Mucosa of descending colon (tissue), 3 donors: ENCODE measurements at regions not wholly inside any gene's neighbourhood (a gene's known extent, or its start where the extent isn't known, plus 50 kb on each side); places are given as distances from the start of the nearest gene placed in this dataset.
A peak's percentile ranks its signal among the peaks of the same experiment; 100 is the strongest.

Experiments used
- ATAC-seq: fragments of 200-7000 bp; cut with Tn5 transposase; one replicate; pipeline ENCODE4 v1.9.1; 2020; ENCODE audit warnings: mild to moderate bottlenecking, moderate library complexity
- DNase-seq, 3 donors: peaks; one replicate each; pipeline ENCODE4 v3.0.0-alpha.2; 2020
- H3K36me3 ChIP-seq: fragments of 200-600 bp; one replicate; pipeline ENCODE4 v1.8.0; 2021; ENCODE audit warnings: low read depth, mild to moderate bottlenecking
- H3K4me1 ChIP-seq: fragments of 200-600 bp; one replicate; pipeline ENCODE4 v1.8.0; 2021; ENCODE audit warnings: low read depth, mild to moderate bottlenecking
- H3K4me3 ChIP-seq: fragments of 200-600 bp; one replicate; pipeline ENCODE4 v1.8.0; 2021; ENCODE audit warnings: mild to moderate bottlenecking
- H3K9me3 ChIP-seq: fragments of 200-600 bp; one replicate; pipeline ENCODE4 v1.8.0; 2021; ENCODE audit warnings: mild to moderate bottlenecking
- intact Hi-C, 2 donors: fragments of 100-400 bp; cut with DNase I in 1 of 2; cut with micrococcal nuclease in 1 of 2; formaldehyde crosslinking; loops; one replicate each; pipeline versions ENCODE4 v1.11.0 to v1.11.1; 2022; cut with DNase I, micrococcal nuclease
- TF ChIP-seq, protein P1 (sequence below): fragments of 200-600 bp; IDR thresholded peaks from one replicate; pipeline ENCODE4 v1.8.0; 2022; ENCODE audit warnings: antibody characterized with exemption, mild to moderate bottlenecking
- donor health status: DM: no; HTN: no; CAD: no; lungs with moderate emphysema.
- donor health status: DM: no; HTN: no; CAD: no.
- donor health status: DM: no; HTN: yes; CAD: no.

DNA sequence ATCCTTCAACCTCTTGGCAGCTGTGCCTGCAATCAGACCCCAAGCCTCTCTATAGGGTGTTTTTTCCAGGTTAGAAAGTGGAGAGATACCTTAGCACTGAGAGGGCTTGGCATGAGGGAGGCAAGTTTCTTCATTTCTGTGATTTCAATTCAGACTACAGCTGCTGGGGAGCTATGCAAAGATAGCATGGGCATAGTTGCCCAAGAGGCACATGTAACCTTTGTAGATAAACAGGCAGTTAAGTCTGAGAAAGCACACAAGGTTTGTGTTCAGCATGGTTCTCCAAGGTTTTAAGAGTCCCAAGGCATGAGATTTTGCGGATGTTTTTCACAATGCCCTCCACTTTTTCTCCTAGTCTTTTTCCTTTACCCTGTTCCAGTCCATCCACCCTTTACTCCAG is 385.0 kb upstream of the ETAA1 start:
- H3K36me3 ChIP-seq: no peaks in the 10 kb centered on the region
- no peak overlapping the region for H3K4me3 ChIP-seq
- no peak for DNase-seq
- ATAC-seq: no peak
- H3K9me3 ChIP-seq: no peaks in the 10 kb centered on the region
- TF ChIP-seq, protein P1, sequence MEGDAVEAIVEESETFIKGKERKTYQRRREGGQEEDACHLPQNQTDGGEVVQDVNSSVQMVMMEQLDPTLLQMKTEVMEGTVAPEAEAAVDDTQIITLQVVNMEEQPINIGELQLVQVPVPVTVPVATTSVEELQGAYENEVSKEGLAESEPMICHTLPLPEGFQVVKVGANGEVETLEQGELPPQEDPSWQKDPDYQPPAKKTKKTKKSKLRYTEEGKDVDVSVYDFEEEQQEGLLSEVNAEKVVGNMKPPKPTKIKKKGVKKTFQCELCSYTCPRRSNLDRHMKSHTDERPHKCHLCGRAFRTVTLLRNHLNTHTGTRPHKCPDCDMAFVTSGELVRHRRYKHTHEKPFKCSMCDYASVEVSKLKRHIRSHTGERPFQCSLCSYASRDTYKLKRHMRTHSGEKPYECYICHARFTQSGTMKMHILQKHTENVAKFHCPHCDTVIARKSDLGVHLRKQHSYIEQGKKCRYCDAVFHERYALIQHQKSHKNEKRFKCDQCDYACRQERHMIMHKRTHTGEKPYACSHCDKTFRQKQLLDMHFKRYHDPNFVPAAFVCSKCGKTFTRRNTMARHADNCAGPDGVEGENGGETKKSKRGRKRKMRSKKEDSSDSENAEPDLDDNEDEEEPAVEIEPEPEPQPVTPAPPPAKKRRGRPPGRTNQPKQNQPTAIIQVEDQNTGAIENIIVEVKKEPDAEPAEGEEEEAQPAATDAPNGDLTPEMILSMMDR: no peak
- intact Hi-C loops: no loop called here
- no peaks in the 10 kb centered on the region for H3K4me1 ChIP-seq

DNA sequence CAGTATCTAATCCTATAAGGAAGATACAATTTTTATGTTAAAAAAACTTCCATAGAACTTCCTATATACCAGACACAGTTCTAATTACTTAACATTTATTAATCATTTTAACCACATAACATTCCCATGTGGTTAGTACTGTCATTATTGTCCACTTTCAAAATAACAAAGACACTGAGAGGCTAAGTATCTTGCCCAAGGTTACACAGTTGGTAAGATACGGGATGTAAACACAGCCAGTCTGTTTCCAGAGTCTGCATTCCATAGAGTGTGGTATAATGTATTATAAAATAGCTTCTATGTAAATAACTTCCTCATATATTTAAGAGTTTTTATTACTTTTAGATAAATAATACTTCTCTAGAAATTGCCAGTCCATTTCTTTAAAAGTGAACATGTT is 383.3 kb upstream of the ETAA1 start:
- intact Hi-C loops: no loop called here
- Histone ChIP-seq H3K9me3 (no peaks in the 10 kb centered on the region), H3K4me3 (no peak overlapping the region), H3K36me3 (no peaks in the 10 kb centered on the region), H3K4me1 (no peaks in the 10 kb centered on the region)
- DNase-seq: no peak
- TF ChIP-seq, protein P1: no peak
- ATAC-seq: no peak

DNA sequence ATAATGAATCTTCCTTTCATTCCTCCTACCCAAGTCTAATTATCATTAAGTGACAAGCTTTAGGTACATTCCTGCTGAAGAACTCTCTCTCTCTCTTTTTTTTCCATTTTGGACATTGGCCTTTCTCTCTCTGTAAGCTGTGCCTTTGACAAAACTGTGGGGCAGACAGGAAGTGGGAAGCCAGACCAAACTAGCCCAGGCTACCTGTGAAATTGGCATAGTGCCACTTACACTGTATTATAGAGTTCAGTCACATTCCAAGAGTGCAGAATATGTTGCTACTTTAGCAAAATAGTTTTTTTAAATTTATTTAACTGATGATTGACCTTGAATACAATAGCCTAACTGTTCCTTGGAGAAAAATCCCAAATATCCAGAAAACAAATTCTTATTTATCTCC is 381.5 kb upstream of the ETAA1 start:
- Histone ChIP-seq H3K4me3 (no peak overlapping the region), H3K9me3 (no peaks in the 10 kb centered on the region), H3K4me1 (no peaks in the 10 kb centered on the region), H3K36me3 (no peaks in the 10 kb centered on the region)
- TF ChIP-seq, protein P1: no peak
- ATAC-seq: peak; percentile 47
- no peak for DNase-seq
- intact Hi-C loops: no loop called here

DNA sequence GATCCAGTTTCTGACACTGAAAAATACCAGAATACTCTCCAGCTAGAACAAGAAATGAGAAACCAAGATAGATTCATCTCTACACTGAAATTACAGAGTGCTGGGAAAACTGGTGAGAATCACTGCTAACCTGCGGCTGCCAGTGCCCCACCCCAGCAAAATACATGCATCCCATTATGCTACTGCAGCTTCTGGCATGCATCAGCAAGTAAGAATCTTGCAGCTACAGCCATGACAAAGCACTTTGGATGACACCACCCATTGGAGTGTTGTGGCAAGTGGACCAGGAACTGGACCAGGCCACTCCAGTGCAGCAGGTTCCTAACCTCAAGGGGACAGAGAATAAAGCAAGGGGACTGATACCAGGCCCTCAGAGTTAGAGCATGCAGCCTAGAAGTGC is 378.8 kb upstream of the ETAA1 start:
- DNase-seq: no peak
- no peaks in the 10 kb centered on the region for H3K36me3 ChIP-seq
- H3K4me1 ChIP-seq: no peaks in the 10 kb centered on the region
- no peaks in the 10 kb centered on the region for H3K9me3 ChIP-seq
- TF ChIP-seq, protein P1: no peak
- no peak overlapping the region for H3K4me3 ChIP-seq
- no peak for ATAC-seq
- intact Hi-C loops: no loop called here

DNA sequence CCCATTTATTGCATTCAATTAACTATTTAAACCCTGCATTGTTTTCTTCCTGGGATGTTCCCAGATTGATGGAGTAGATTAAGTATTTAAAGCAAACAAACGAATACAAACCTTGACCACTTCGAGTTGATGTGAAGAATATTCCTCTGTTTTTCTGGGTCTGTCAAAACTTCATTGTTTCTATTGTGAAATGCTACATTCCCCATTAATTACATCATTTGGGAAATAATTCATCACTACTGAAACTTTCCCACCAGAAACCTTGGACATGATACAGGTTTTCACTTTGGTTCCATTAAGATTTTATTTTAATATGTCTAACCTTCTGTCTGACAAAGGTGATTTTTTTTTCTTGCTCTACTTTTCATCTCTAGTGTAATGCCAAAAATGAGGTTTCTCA is 365.1 kb upstream of the ETAA1 start:
- TF ChIP-seq, protein P1: no peak
- ATAC-seq: no peak

DNA sequence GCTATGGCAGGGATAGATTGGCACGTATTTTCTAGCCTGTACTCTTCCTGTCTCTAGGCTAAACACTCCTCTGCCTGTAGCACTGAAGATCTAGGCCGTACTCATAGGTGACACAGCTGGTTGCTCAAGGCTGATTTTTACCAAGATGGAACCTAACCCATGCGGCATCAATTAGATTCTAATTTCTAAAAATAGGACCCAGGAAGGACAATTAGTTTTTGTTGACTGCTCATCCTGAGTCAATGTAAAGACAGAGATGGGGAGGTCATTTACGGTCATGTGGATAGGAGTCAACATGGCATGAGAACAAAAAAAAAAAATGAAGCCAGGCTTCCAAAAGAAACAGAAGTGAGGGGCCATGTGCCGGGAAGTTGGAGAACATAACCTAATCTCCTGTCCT is 360.7 kb upstream of the ETAA1 start:
- no peaks in the 10 kb centered on the region for H3K36me3 ChIP-seq
- no peak for DNase-seq
- TF ChIP-seq, protein P1: no peak
- no peaks in the 10 kb centered on the region for H3K9me3 ChIP-seq
- no peak for ATAC-seq
- intact Hi-C loops: no loop called here
- no peaks in the 10 kb centered on the region for H3K4me1 ChIP-seq
- H3K4me3 ChIP-seq: no peak overlapping the region

More for the DNA sequence above, 365.1 kb upstream of the ETAA1 start:
- Histone ChIP-seq H3K9me3 (no peaks in the 10 kb centered on the region), H3K4me1 (no peaks in the 10 kb centered on the region), H3K4me3 (no peak overlapping the region), H3K36me3 (no peaks in the 10 kb centered on the region)
- DNase-seq: no peak
- intact Hi-C loops: no loop called here
